ENCODE measurements at regions not wholly inside any gene's neighbourhood (a gene's known extent, or its start where the extent isn't known, plus 50 kb on each side); places are given as distances from the start of the nearest gene placed in this dataset.

- Histone ChIP-seq H3K4me1 (ENCODE audit: low read depth) (no peaks in the 10 kb centered on the region), H3K36me3 (no peaks in the 10 kb centered on the region), H3K9me3 (ENCODE audit: low read depth) (no peaks in the 10 kb centered on the region), H3K4me3 (no peak overlapping the region), H3K27me3 (peaks cover 8% of the 10 kb centered on the region), H3K27ac (no peak overlapping the region)
- DNase-seq (ENCODE audit: low read depth in 1 of 2, low spot score in 1 of 2) = peak in 1 of 2 donors; percentile 28
- no peak for TF ChIP-seq CTCF (IDR thresholded peaks at IDR 0.05; ENCODE audit: low read depth, low read length)
These were observed 92.4 kb upstream of the CPLX2 start for GRCh38 chr5:175778951-175779503.

GRCh38 chr5:175783739-175784138 lies 87.6 kb upstream of the CPLX2 start:
- Histone ChIP-seq H3K4me1 (ENCODE audit: low read depth) (no peaks in the 10 kb centered on the region), H3K27me3 (peaks cover 4% of the 10 kb centered on the region), H3K27ac (no peak overlapping the region), H3K36me3 (no peaks in the 10 kb centered on the region), H3K9me3 (ENCODE audit: low read depth) (no peaks in the 10 kb centered on the region), H3K4me3 (no peak overlapping the region)
- DNase-seq (ENCODE audit: low read depth in 1 of 2, low spot score in 1 of 2) = no peak
- TF ChIP-seq CTCF (IDR thresholded peaks at IDR 0.05; ENCODE audit: low read depth, low read length) = no peak

- no peak for TF ChIP-seq CTCF (IDR thresholded peaks at IDR 0.05; ENCODE audit: low read depth, low read length)
- no peaks in the 10 kb centered on the region for H3K9me3 ChIP-seq (ENCODE audit: low read depth)
- no peak overlapping the region for H3K4me3 ChIP-seq
- H3K4me1 ChIP-seq (ENCODE audit: low read depth) = no peaks in the 10 kb centered on the region
- H3K36me3 ChIP-seq = no peaks in the 10 kb centered on the region
- DNase-seq (ENCODE audit: low read depth in 1 of 2, low spot score in 1 of 2) = no peak
- peaks cover 4% of the 10 kb centered on the region for H3K27me3 ChIP-seq
- H3K27ac ChIP-seq = no peak overlapping the region
These were observed 87.1 kb upstream of the CPLX2 start for GRCh38 chr5:175784230-175784629.

GRCh38 chr5:175785681-175786080 lies 85.7 kb upstream of the CPLX2 start:
- Histone ChIP-seq H3K27me3 (peaks cover 4% of the 10 kb centered on the region), H3K4me1 (ENCODE audit: low read depth) (no peaks in the 10 kb centered on the region), H3K36me3 (no peaks in the 10 kb centered on the region), H3K27ac (no peak overlapping the region), H3K9me3 (ENCODE audit: low read depth) (no peaks in the 10 kb centered on the region), H3K4me3 (no peak overlapping the region)
- DNase-seq (ENCODE audit: low read depth in 1 of 2, low spot score in 1 of 2) = no peak
- TF ChIP-seq CTCF (IDR thresholded peaks at IDR 0.05; ENCODE audit: low read depth, low read length) = no peak

GRCh38 chr5:175788155-175788787 lies 83.1 kb upstream of the CPLX2 start:
- H3K9me3 ChIP-seq (ENCODE audit: low read depth) = no peaks in the 10 kb centered on the region
- peaks cover 4% of the 10 kb centered on the region for H3K27me3 ChIP-seq
- no peak overlapping the region for H3K4me3 ChIP-seq
- no peak for DNase-seq (ENCODE audit: low read depth in 1 of 2, low spot score in 1 of 2)
- H3K4me1 ChIP-seq (ENCODE audit: low read depth) = no peaks in the 10 kb centered on the region
- H3K27ac ChIP-seq = no peak overlapping the region
- no peaks in the 10 kb centered on the region for H3K36me3 ChIP-seq
- TF ChIP-seq CTCF (IDR thresholded peaks at IDR 0.05; ENCODE audit: low read depth, low read length) = no peak

Measured in cardiac muscle cell (in vitro differentiated cells and primary cell).